Memory B cell (primary cell): ENCODE measurements at regions not wholly inside any gene's neighbourhood (a gene's known extent, or its start where the extent isn't known, plus 50 kb on each side); places are given as distances from the start of the nearest gene placed in this dataset.

ENCODE experiments used
- ATAC-seq: fragments of 150-1000 bp; cut with Tn5 transposase; 2 replicates; pipeline ENCODE4 v1.10.0; 2021; ENCODE audit warnings: low read depth, mild to moderate bottlenecking, moderate library complexity
- DNase-seq, 2 donors: peaks; one replicate each; pipeline ENCODE4 v3.0.0; 2022; ENCODE audit warnings: low spot score in 2 of 2
- H3K27ac Mint-ChIP-seq: one replicate; pipeline ENCODE4 v1.8.0; 2022; ENCODE audit warnings: mild to moderate bottlenecking, moderate library complexity, mixed read lengths
- H3K27me3 Mint-ChIP-seq: one replicate; pipeline ENCODE4 v1.8.0; 2022; ENCODE audit warnings: mixed read lengths
- H3K36me3 Mint-ChIP-seq: one replicate; pipeline ENCODE4 v1.8.0; 2022; ENCODE audit warnings: mild to moderate bottlenecking, mixed read lengths
- H3K4me1 Mint-ChIP-seq: one replicate; pipeline ENCODE4 v1.8.0; 2022; ENCODE audit warnings: mixed read lengths
- H3K4me3 Mint-ChIP-seq: one replicate; pipeline ENCODE4 v1.8.0; 2022; ENCODE audit warnings: mild to moderate bottlenecking, moderate library complexity, mixed read lengths
- H3K9me3 Mint-ChIP-seq: one replicate; pipeline ENCODE4 v1.8.0; 2022; ENCODE audit warnings: mixed read lengths

- Mint-ChIP-seq H3K4me3 (no peak overlapping the region), H3K27me3 (no peaks in the 10 kb centered on the region), H3K27ac (no peak overlapping the region), H3K9me3 (no peaks in the 10 kb centered on the region), H3K4me1 (peaks cover 24% of the 10 kb centered on the region), H3K36me3 (peaks cover 4% of the 10 kb centered on the region)
- ATAC-seq (no peak), DNase-seq (no peak)
Observed at GRCh38 chr12:124508381-124509079, 58.9 kb downstream of the NCOR2 start.

- Mint-ChIP-seq H3K27ac (no peak overlapping the region), H3K36me3 (peaks cover 9% of the 10 kb centered on the region), H3K27me3 (no peaks in the 10 kb centered on the region), H3K4me1 (peaks cover 30% of the 10 kb centered on the region), H3K4me3 (no peak overlapping the region), H3K9me3 (peaks cover 2% of the 10 kb centered on the region)
- ATAC-seq (no peak), DNase-seq (no peak)
Observed at GRCh38 chr12:124507188-124508109, 60.0 kb downstream of the NCOR2 start.

GRCh38 chr12:124506832-124507153 lies 60.6 kb downstream of the NCOR2 start:
- no peak for ATAC-seq
- peaks cover 34% of the 10 kb centered on the region for H3K4me1 Mint-ChIP-seq
- no peaks in the 10 kb centered on the region for H3K27me3 Mint-ChIP-seq
- peak overlapping the region; percentile 27 for H3K4me3 Mint-ChIP-seq
- no peak for DNase-seq
- peaks cover 11% of the 10 kb centered on the region for H3K36me3 Mint-ChIP-seq
- H3K27ac Mint-ChIP-seq = no peak overlapping the region
- H3K9me3 Mint-ChIP-seq = peaks cover 2% of the 10 kb centered on the region

- Mint-ChIP-seq H3K4me3 (peak overlapping the region; percentile 27), H3K9me3 (peaks cover 2% of the 10 kb centered on the region), H3K4me1 (peaks cover 37% of the 10 kb centered on the region), H3K36me3 (peaks cover 11% of the 10 kb centered on the region), H3K27me3 (no peaks in the 10 kb centered on the region), H3K27ac (no peak overlapping the region)
- DNase-seq = no peak
- ATAC-seq = peak; percentile 22
Observed at GRCh38 chr12:124506145-124506831, 61.1 kb downstream of the NCOR2 start.

- no peak overlapping the region for H3K27ac Mint-ChIP-seq
- peaks cover 2% of the 10 kb centered on the region for H3K9me3 Mint-ChIP-seq
- ATAC-seq (no peak), DNase-seq (no peak)
- peaks cover 34% of the 10 kb centered on the region for H3K4me1 Mint-ChIP-seq
- H3K27me3 Mint-ChIP-seq = no peaks in the 10 kb centered on the region
- H3K4me3 Mint-ChIP-seq = no peak overlapping the region
- H3K36me3 Mint-ChIP-seq = peaks cover 11% of the 10 kb centered on the region
Observed at GRCh38 chr12:124505001-124505818, 62.2 kb downstream of the NCOR2 start.

GRCh38 chr12:124504273-124505000 lies 63.0 kb downstream of the NCOR2 start:
- Mint-ChIP-seq H3K4me1 (peaks cover 37% of the 10 kb centered on the region), H3K9me3 (peaks cover 2% of the 10 kb centered on the region), H3K27me3 (no peaks in the 10 kb centered on the region), H3K4me3 (no peak overlapping the region), H3K27ac (no peak overlapping the region), H3K36me3 (peaks cover 14% of the 10 kb centered on the region)
- no peak for DNase-seq
- ATAC-seq = no peak

- peaks cover 39% of the 10 kb centered on the region for H3K4me1 Mint-ChIP-seq
- peak overlapping the region; percentile 22 for H3K27ac Mint-ChIP-seq
- H3K4me3 Mint-ChIP-seq = no peak overlapping the region
- peaks cover 14% of the 10 kb centered on the region for H3K36me3 Mint-ChIP-seq
- DNase-seq = no peak
- ATAC-seq = no peak
- peaks cover 2% of the 10 kb centered on the region for H3K9me3 Mint-ChIP-seq
- H3K27me3 Mint-ChIP-seq = no peaks in the 10 kb centered on the region
Observed at GRCh38 chr12:124503305-124503704, 64.1 kb downstream of the NCOR2 start.

- no peak overlapping the region for H3K27ac Mint-ChIP-seq
- peaks cover 45% of the 10 kb centered on the region for H3K4me1 Mint-ChIP-seq
- no peak overlapping the region for H3K4me3 Mint-ChIP-seq
Observed at GRCh38 chr12:124502379-124502778, 65.0 kb downstream of the NCOR2 start.

GRCh38 chr12:124501827-124502226 lies 65.6 kb downstream of the NCOR2 start:
- Mint-ChIP-seq H3K36me3 (peaks cover 14% of the 10 kb centered on the region), H3K4me1 (peaks cover 47% of the 10 kb centered on the region), H3K9me3 (peaks cover 2% of the 10 kb centered on the region), H3K27ac (no peak overlapping the region), H3K27me3 (no peaks in the 10 kb centered on the region), H3K4me3 (no peak overlapping the region)
- DNase-seq (no peak), ATAC-seq (no peak)

More at GRCh38 chr12:124502379-124502778, 65.0 kb downstream of the NCOR2 start:
- no peak for ATAC-seq
- H3K9me3 Mint-ChIP-seq = peaks cover 2% of the 10 kb centered on the region
- H3K27me3 Mint-ChIP-seq = no peaks in the 10 kb centered on the region
- DNase-seq = no peak
- peaks cover 14% of the 10 kb centered on the region for H3K36me3 Mint-ChIP-seq

GRCh38 chr12:124501112-124501561 lies 66.3 kb downstream of the NCOR2 start:
- Mint-ChIP-seq H3K4me1 (peaks cover 47% of the 10 kb centered on the region), H3K9me3 (peaks cover 2% of the 10 kb centered on the region), H3K36me3 (peaks cover 14% of the 10 kb centered on the region), H3K4me3 (no peak overlapping the region), H3K27me3 (no peaks in the 10 kb centered on the region), H3K27ac (no peak overlapping the region)
- ATAC-seq (no peak), DNase-seq (no peak)

- Mint-ChIP-seq H3K9me3 (peaks cover 2% of the 10 kb centered on the region), H3K36me3 (peaks cover 14% of the 10 kb centered on the region), H3K4me1 (peaks cover 47% of the 10 kb centered on the region), H3K4me3 (no peak overlapping the region), H3K27ac (no peak overlapping the region), H3K27me3 (no peaks in the 10 kb centered on the region)
- DNase-seq = no peak
- ATAC-seq = no peak
Observed at GRCh38 chr12:124499898-124500244, 67.5 kb downstream of the NCOR2 start.

GRCh38 chr12:124499190-124499753 lies 68.1 kb downstream of the NCOR2 start:
- H3K4me3 Mint-ChIP-seq = no peak overlapping the region
- H3K9me3 Mint-ChIP-seq = peaks cover 2% of the 10 kb centered on the region
- H3K27me3 Mint-ChIP-seq = no peaks in the 10 kb centered on the region
- H3K4me1 Mint-ChIP-seq = peaks cover 52% of the 10 kb centered on the region
- no peak overlapping the region for H3K27ac Mint-ChIP-seq
- peaks cover 14% of the 10 kb centered on the region for H3K36me3 Mint-ChIP-seq
- no peak for DNase-seq
- ATAC-seq = no peak
